MCF 10A (cell line): ENCODE measurements at regions not wholly inside any gene's neighbourhood (a gene's known extent, or its start where the extent isn't known, plus 50 kb on each side); places are given as distances from the start of the nearest gene placed in this dataset.

ENCODE experiments used
- BruUV-seq: library from RNA; stranded (reverse); fragments of 400-500 nt; replicated peaks from 2 replicates; lab custom pipeline; 2021; lab: Mats Ljungman, UMichigan
- CTCF ChIA-PET: fragments of 300-600 bp; sonication (Branson Sonifier 250); formaldehyde crosslinking; extraction: SDS; loops from one replicate; lab custom pipeline; 2021; ENCODE audit warnings: antibody characterized with exemption, inconsistent platforms; lab: Yijun Ruan, JAX
- POLR2A ChIA-PET: fragments of 300-600, 350-650 bp; sonication (Branson Sonifier 250); formaldehyde crosslinking; extraction: SDS; loops from one replicate; lab custom pipeline; 2020; ENCODE audit warnings: antibody characterized with exemption, inconsistent platforms; lab: Yijun Ruan, JAX
- DNase-seq: peaks from one replicate; pipeline ENCODE4 v3.0.0-alpha.2; 2018; ENCODE audit not compliant: unreplicated experiment
- H3K27ac Mint-ChIP-seq: one replicate; pipeline ENCODE4 v1.8.0; 2022; ENCODE audit warnings: mild to moderate bottlenecking, low read depth, mixed read lengths; ENCODE audit not compliant: unreplicated experiment
- H3K27me3 Mint-ChIP-seq: one replicate; pipeline ENCODE4 v1.8.0; 2022; ENCODE audit warnings: mixed read lengths; ENCODE audit not compliant: insufficient read depth, unreplicated experiment
- H3K36me3 Mint-ChIP-seq: one replicate; pipeline ENCODE4 v1.8.0; 2022; ENCODE audit warnings: mild to moderate bottlenecking, moderate library complexity, mixed read lengths; ENCODE audit not compliant: insufficient read depth, unreplicated experiment
- H3K4me1 Mint-ChIP-seq: one replicate; pipeline ENCODE4 v1.8.0; 2022; ENCODE audit warnings: mixed read lengths; ENCODE audit not compliant: insufficient read depth, unreplicated experiment
- H3K4me3 Mint-ChIP-seq: one replicate; pipeline ENCODE4 v1.8.0; 2022; ENCODE audit warnings: mild to moderate bottlenecking, moderate library complexity, mixed read lengths; ENCODE audit not compliant: unreplicated experiment
- H3K9me3 Mint-ChIP-seq: one replicate; pipeline ENCODE4 v1.8.0; 2022; ENCODE audit warnings: mixed read lengths; ENCODE audit not compliant: unreplicated experiment
- CTCF ChIP-seq: fragments of 200-600 bp; IDR thresholded peaks from one replicate; pipeline ENCODE4 v1.8.0; 2022; ENCODE audit warnings: antibody characterized with exemption, mild to moderate bottlenecking; ENCODE audit not compliant: unreplicated experiment
- intact Hi-C: fragments of 100-400 bp; cut with micrococcal nuclease; formaldehyde crosslinking; loops from 2 replicates; pipeline ENCODE4 v1.14.1; 2022

- no peak overlapping the region for H3K4me3 Mint-ChIP-seq
- DNase-seq, result no peak
- H3K27me3 Mint-ChIP-seq, result peaks cover 42% of the 10 kb centered on the region
- H3K9me3 Mint-ChIP-seq, result no peaks in the 10 kb centered on the region
- intact Hi-C loops, result no loop called here
- H3K4me1 Mint-ChIP-seq, result no peaks in the 10 kb centered on the region
- no peak overlapping the region for H3K27ac Mint-ChIP-seq
- no peaks in the 10 kb centered on the region for H3K36me3 Mint-ChIP-seq
- no peak for TF ChIP-seq CTCF
- CTCF ChIA-PET, result no interaction called here
- POLR2A ChIA-PET, result no interaction called here
- no TSS peak for BruUV-seq
Observed at GRCh38 chr10:71046747-71047146, 158.4 kb upstream of the PCBD1 start.

GRCh38 chr10:71048971-71049615 is 160.7 kb upstream of the PCBD1 start:
- Mint-ChIP-seq H3K4me1 (no peaks in the 10 kb centered on the region), H3K27me3 (peaks cover 36% of the 10 kb centered on the region), H3K36me3 (no peaks in the 10 kb centered on the region), H3K27ac (no peak overlapping the region), H3K9me3 (no peaks in the 10 kb centered on the region), H3K4me3 (no peak overlapping the region)
- no peak for TF ChIP-seq CTCF
- ChIA-PET POLR2A (no interaction called here), CTCF (no interaction called here)
- intact Hi-C loops, result no loop called here
- BruUV-seq, result no TSS peak
- DNase-seq, result no peak

GRCh38 chr10:71049994-71050393 is 161.6 kb upstream of the PCBD1 start:
- H3K9me3 Mint-ChIP-seq, result no peaks in the 10 kb centered on the region
- POLR2A ChIA-PET, result no interaction called here
- H3K4me3 Mint-ChIP-seq, result no peak overlapping the region

GRCh38 chr10:71052076-71052660 is 160.2 kb upstream of the UNC5B start:
- no peak for DNase-seq
- intact Hi-C loops, result no loop called here
- no peak for TF ChIP-seq CTCF
- H3K27me3 Mint-ChIP-seq, result peaks cover 67% of the 10 kb centered on the region
- H3K4me1 Mint-ChIP-seq, result no peaks in the 10 kb centered on the region
- no TSS peak for BruUV-seq
- no peak overlapping the region for H3K4me3 Mint-ChIP-seq
- ChIA-PET CTCF (interaction anchor here (0.6 kb wide), 1 partner anchor 153 kb away, joined by 3 read pairs; no protein-coding TSS in a partner anchor), POLR2A (no interaction called here)
- no peak overlapping the region for H3K27ac Mint-ChIP-seq
- no peaks in the 10 kb centered on the region for H3K36me3 Mint-ChIP-seq
- H3K9me3 Mint-ChIP-seq, result no peaks in the 10 kb centered on the region

More at GRCh38 chr10:71049994-71050393, 161.6 kb upstream of the PCBD1 start:
- DNase-seq, result no peak
- Mint-ChIP-seq H3K27ac (no peak overlapping the region), H3K4me1 (no peaks in the 10 kb centered on the region), H3K27me3 (peaks cover 45% of the 10 kb centered on the region), H3K36me3 (no peaks in the 10 kb centered on the region)
- CTCF ChIA-PET, result no interaction called here
- intact Hi-C loops, result no loop called here
- no TSS peak for BruUV-seq
- no peak for TF ChIP-seq CTCF
